HG02759 (cell line): ENCODE measurements at regions not wholly inside any gene's neighbourhood (a gene's known extent, or its start where the extent isn't known, plus 50 kb on each side); places are given as distances from the start of the nearest gene placed in this dataset.
"Not testable (repeated sequence)": the region's sequence is repeated elsewhere in the genome, so short reads cannot be mapped to it uniquely, and the experiment has no call there.

Source experiments
- ATAC-seq: cut with Tn5 transposase; IDR thresholded peaks from one replicate; pipeline ENCODE4 v1.9.1; 2021; ENCODE audit warnings: mild to moderate bottlenecking, moderate library complexity; ENCODE audit not compliant: unreplicated experiment

DNA sequence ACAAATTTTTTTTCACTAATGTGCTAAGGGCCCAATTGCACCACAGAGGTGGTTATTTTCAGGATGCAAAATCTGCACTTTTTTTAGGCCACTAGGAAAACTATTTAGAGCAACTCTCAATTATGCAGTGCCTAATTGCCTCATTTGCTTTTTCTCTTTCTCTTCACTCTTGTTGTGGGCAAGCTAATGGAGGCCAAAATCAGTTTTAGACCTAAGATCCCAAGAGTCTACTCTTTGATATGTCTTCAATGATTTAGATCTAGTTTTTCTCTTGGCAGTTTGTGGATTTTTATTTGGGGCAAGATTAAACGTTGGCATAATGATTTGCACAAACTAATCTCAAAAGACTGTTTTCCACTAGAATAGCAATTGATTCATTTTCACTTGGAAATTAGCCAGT, 1996.9 kb downstream of the LRRC4C start:
- no peak for ATAC-seq

GRCh38 chr11:39461066-39461465, 1998.4 kb downstream of the LRRC4C start:
- no peak for ATAC-seq

GRCh38 chr11:39459606-39460005, 1999.8 kb downstream of the LRRC4C start:
- ATAC-seq: no peak

GRCh38 chr11:39458481-39458880, 2001.0 kb downstream of the LRRC4C start:
- ATAC-seq: no peak

DNA sequence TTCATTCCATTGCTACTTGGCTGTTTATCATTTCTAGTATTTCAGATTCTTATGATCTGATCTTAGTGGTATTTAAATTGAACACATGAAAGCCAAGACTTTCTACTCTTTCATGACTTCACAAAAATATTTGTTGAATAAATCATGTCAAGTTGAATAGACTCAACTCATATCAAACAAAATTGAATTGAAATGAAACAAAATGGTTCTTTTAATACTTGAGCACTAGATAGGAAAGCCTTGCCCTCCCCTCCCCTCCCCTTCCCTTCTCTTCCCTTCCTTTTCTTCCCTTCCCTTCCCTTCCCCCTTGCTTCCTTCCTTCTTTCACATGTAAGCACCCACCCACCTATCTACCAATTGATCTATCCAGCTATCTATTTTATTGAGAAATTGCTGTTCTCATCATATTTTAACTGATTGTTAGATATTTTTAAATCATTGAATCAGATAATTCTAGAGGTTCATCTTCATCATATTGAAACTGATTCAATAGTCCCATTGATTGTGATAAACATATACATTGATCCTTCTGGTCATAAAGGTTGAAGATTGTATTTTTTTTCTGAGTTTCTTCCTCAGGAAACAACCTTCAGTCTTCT, 2015.9 kb downstream of the LRRC4C start:
- no peak for ATAC-seq

DNA sequence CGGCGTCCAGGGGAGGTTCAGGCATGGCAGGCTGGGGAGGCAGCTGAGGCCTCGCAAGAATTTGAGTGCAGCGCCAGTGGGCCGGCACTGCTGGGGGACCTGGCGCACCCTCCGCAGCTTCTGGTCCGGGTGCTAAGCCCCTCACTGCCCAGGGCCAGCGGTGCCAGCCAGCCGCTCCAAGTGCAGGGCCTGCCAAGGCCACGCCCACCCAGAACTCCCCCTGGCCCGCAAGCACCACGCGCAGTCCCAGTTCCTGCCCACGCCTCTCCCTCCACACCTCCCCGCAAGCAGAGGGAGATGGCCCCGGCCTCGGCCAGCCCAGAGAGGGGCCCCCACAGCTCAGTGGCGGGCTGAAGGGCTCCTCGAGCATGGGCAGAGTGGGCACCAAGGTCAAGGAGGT, 2017.3 kb downstream of the LRRC4C start:
- no peak for ATAC-seq

GRCh38 chr11:39435641-39436040, 2023.8 kb downstream of the LRRC4C start:
- ATAC-seq: no peak

GRCh38 chr11:39434466-39434865, 2025.0 kb downstream of the LRRC4C start:
- ATAC-seq: no peak

DNA sequence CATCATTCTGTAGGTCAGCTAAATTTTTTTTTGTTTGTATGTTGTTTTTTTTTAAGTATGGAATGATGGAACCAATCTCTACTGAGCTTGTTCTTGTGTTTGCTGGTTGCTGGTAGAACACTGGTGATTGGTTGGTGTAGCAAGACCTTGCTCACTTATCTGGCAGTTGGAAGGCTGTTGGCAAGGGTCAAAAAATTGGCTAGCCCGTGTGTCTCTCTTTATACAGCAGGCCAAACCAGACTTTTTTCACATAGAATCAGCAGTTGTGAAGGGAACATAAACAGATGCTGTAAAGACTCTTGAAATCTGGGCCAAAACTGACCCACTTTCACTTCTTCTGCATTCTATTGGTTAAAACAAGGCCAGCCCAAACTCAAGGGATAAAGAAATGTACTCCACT, 2026.5 kb downstream of the LRRC4C start:
- no peak for ATAC-seq

- ATAC-seq: no peak
Measured at GRCh38 chr11:39425226-39425625, 2034.2 kb downstream of the LRRC4C start.

DNA sequence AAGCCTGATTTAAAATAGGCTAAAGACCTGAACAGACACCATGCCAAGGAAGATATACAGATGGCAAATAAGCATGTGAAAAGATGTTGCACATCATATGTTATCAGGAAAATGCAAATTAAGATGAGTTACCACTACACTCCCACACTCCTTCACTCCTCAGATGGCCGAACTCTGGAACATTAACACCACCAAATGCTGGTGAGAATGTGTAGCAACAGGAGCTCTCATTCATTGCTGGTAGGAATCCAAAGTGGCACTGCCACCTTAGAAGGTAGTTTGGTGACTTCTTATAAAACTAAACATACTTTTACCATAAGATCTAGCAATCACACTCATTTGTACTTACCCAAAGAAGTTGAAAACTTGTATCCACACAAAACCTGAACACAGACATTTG, 2047.3 kb downstream of the LRRC4C start:
- no peak for ATAC-seq

DNA sequence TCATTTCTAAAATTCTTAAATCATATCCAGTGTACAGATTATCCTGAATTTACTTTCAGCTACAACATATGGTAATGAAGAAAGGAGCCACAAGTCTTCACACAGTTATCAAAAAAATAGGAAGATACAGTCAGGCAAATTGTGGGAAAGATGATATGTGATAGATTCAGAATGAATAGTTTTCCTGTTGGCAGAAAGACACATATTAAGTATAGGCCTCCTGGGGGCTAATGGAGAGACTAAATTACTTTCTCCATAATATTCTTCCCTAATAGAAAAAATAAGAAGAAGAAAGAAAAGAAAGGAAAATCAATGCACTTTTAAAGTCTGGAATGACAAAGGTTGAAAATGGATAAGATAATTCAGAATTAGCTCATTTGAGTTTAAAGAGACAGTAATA, 2073.5 kb downstream of the LRRC4C start:
- ATAC-seq: no peak

GRCh38 chr11:39374963-39375698, 2084.3 kb downstream of the LRRC4C start:
- no peak for ATAC-seq

- no peak for ATAC-seq
Measured at GRCh38 chr11:39367534-39367933, 2091.9 kb downstream of the LRRC4C start.

DNA sequence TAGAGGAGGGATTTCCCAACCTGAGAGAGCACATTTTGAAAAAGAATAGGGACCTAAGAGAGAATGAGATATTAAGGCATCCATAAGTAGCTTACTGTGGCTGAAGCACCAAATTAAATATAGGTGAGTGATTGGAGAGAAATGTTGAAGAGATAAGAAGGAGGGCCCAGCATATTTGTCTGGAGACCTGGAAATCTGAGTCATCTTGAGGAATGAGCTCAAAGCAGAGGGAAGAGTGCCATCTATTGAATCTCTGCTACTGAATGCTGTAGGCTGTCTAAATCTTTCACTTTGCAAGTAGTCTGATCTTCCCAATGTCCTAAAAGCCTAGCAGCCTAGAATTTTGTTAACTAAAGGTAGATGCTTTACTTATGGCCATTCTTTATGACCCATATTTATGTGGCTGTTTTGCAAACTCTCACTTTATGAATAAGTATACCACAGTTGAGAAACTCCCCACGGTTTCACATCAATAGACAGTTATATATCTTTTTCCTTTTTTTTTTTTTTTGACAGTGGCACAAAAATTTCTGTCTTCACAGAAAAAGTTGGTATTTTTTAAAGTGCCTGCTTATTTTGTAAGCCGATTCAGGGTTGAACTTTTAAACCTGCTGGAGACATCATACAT, 2093.5 kb downstream of the LRRC4C start:
- no peak for ATAC-seq

DNA sequence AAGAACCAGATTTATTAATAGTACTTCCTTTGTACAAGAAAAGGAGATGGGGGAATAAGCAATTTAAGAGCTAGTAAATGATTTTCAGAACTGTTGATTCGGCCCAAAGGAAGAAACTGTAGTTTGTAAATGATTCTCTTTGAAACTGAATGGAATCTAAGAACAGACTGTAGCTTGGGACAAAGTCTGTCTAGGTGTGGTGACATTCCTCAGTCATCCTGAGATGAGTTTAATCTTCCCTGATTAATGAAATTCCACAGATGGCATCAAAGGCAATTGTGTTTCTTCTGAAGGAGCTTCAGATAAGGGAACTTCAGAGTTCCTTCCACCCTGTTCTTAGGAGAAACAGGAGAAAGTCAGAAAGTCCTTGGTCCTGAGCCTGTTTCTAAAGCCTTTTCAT, 2095.9 kb downstream of the LRRC4C start:
- ATAC-seq: no peak

GRCh38 chr11:39361557-39361956, 2097.9 kb downstream of the LRRC4C start:
- ATAC-seq: no peak

GRCh38 chr11:39345834-39346442, 2113.5 kb downstream of the LRRC4C start:
- no peak for ATAC-seq

- ATAC-seq: no peak
Measured at GRCh38 chr11:39341461-39341860, 2118.0 kb downstream of the LRRC4C start.

GRCh38 chr11:39333006-39333405, 2126.4 kb downstream of the LRRC4C start:
- ATAC-seq: not testable (repeated sequence)

GRCh38 chr11:39327302-39327701, 2132.2 kb downstream of the LRRC4C start:
- ATAC-seq: no peak

DNA sequence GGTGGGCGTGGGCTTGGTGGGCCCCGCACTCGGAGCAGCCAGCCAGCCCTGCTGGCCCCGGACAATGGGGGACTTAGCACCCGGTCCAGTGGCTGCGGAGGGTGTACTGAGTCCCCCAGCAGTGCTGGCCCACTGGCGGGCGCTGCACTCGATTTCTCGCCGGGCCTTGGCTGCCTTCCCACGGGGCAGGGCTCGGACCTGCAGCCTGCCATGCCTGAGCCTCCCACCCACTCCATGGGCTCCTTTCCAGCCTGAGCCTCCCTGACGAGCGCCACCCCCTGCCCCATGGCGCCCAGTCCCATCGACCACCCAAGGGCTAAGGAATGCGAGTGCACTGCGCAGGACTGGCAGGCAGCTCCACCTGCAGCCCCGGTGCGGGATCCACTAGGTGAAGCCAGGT, 2147.6 kb downstream of the LRRC4C start:
- ATAC-seq: not testable (repeated sequence)
